ENCODE measurements at regions not wholly inside any gene's neighbourhood (a gene's known extent, or its start where the extent isn't known, plus 50 kb on each side); places are given as distances from the start of the nearest gene placed in this dataset.

DNA sequence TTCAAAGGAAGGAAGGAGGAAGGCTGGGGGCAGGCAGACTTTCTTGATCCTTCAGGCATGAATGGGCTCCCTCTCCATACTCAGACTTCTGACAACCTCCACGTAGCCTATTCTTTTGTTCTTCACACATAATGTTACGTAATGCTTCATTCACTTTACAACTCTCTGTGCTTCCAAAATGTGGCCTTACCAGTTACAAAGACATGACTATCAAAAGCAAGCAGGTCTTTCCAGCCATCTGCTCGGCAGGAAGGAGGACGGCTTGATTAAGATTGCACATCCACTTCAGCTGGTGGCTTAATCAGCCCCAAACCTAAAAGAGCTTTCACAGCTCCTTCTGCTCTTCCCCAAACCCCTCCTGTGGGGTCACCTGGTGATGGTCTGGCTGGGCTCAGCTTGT, 263.2 kb downstream of the XXYLT1 start:
- TF ChIP-seq, protein P1, sequence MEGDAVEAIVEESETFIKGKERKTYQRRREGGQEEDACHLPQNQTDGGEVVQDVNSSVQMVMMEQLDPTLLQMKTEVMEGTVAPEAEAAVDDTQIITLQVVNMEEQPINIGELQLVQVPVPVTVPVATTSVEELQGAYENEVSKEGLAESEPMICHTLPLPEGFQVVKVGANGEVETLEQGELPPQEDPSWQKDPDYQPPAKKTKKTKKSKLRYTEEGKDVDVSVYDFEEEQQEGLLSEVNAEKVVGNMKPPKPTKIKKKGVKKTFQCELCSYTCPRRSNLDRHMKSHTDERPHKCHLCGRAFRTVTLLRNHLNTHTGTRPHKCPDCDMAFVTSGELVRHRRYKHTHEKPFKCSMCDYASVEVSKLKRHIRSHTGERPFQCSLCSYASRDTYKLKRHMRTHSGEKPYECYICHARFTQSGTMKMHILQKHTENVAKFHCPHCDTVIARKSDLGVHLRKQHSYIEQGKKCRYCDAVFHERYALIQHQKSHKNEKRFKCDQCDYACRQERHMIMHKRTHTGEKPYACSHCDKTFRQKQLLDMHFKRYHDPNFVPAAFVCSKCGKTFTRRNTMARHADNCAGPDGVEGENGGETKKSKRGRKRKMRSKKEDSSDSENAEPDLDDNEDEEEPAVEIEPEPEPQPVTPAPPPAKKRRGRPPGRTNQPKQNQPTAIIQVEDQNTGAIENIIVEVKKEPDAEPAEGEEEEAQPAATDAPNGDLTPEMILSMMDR (IDR thresholded peaks at IDR 0.05): no peak
- no peak for TF ChIP-seq POLR2A (IDR thresholded peaks at IDR 0.05)

Data from testis (tissue), 2 donors.